ENCODE measurements at regions not wholly inside any gene's neighbourhood (a gene's known extent, or its start where the extent isn't known, plus 50 kb on each side); places are given as distances from the start of the nearest gene placed in this dataset.

DNA sequence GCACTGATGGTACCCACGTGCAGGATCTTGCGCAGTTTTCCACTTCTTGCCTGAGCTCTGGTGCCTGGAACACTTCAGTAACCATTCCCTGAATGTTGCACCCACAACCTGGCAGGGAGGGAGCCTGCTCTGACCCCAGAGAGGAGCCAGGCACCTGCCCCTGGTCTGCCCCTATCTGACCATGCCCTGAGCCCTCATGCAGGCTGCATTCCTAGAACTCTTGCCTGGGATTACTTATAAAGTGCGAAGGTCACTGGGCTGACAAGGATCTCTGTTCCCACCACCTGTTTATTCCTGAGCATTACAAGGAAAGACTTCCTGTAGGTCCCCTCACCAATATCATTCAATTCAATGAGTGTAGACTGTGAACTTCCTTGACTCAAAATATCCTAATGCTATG lies 191.9 kb upstream of the FMN2 start:
- no peak for FAIRE-seq
- WGBS (ENCODE audit: missing lambda C conversion rate): 54% methylated on average over 3 of the region's 3 CpGs
- Histone ChIP-seq H3K4me1 (peaks cover 11% of the 10 kb centered on the region), H3K9me3 (no peaks in the 10 kb centered on the region), H3K4me3 (no peak overlapping the region), H3K27ac (no peak overlapping the region), H3K4me2 (no peak overlapping the region)
- POLR2A ChIA-PET: no interaction called here
- TF ChIP-seq ELK1 (IDR thresholded peaks at IDR 0.05; ENCODE audit: low read depth, low read length) (no peak), CEBPB (IDR thresholded peaks at IDR 0.05) (no peak), NR3C1 (IDR thresholded peaks at IDR 0.05) (no peak), RARB (CRISPR knock-in tag; IDR thresholded peaks at IDR 0.05) (no peak), SREBF2 (IDR thresholded peaks at IDR 0.05) (no peak), E2F6 (IDR thresholded peaks at IDR 0.05; ENCODE audit: borderline replicate concordance, low read depth) (no peak), JUNB (IDR thresholded peaks at IDR 0.05) (no peak), MYC (IDR thresholded peaks at IDR 0.05; ENCODE audit: borderline replicate concordance, low read length) (no peak), EHF (CRISPR knock-in tag; IDR thresholded peaks at IDR 0.05) (no peak), BCL3 (IDR thresholded peaks at IDR 0.05) (no peak)
- TF ChIP-seq, protein P1, sequence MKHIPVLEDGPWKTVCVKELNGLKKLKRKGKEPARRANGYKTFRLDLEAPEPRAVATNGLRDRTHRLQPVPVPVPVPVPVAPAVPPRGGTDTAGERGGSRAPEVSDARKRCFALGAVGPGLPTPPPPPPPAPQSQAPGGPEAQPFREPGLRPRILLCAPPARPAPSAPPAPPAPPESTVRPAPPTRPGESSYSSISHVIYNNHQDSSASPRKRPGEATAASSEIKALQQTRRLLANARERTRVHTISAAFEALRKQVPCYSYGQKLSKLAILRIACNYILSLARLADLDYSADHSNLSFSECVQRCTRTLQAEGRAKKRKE (CRISPR knock-in tag; IDR thresholded peaks at IDR 0.05; ENCODE audit: low read depth): no peak
- CTCF ChIA-PET: interaction anchor here (1.4 kb wide), 1 partner anchor 493 kb away, joined by 3 read pairs; no protein-coding TSS in a partner anchor
- no peak for ATAC-seq
- DNase-seq (ENCODE audit: low read depth in 1 of 2, low spot score in 1 of 2): no peak

DNA sequence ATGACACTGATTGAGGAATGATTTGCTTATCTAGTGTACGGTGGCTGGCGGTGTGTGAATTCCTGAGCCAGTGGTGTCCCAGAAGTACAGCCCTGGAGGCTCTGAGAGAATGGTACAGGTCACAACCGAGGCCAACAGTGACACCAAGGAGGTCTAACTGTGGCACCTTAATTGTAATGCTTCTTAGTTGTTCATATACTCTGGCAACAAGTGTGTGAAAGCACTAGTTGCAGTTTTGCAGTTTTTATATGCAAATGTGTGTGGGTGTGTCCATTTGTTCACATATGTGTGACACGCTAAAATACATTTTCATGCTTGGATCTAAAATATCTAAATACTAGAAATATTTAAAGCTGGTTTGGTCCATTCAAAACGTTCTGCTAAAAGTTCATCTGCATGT lies 185.3 kb upstream of the FMN2 start:
- Histone ChIP-seq H3K4me2 (no peak overlapping the region), H3K4me3 (no peak overlapping the region), H3K4me1 (no peaks in the 10 kb centered on the region), H3K9me3 (no peaks in the 10 kb centered on the region), H3K27ac (no peak overlapping the region)
- WGBS (ENCODE audit: missing lambda C conversion rate): 37% methylated on average over 5 of the region's 5 CpGs
- TF ChIP-seq JUN (IDR thresholded peaks at IDR 0.05): no peak
- TF ChIP-seq ZNF302 (CRISPR knock-in tag; IDR thresholded peaks at IDR 0.05): no peak
- POLR2A ChIA-PET: no interaction called here
- DNase-seq (ENCODE audit: low read depth in 1 of 2, low spot score in 1 of 2) (no peak), ATAC-seq (no peak), FAIRE-seq (no peak)
- CTCF ChIA-PET: no interaction called here

DNA sequence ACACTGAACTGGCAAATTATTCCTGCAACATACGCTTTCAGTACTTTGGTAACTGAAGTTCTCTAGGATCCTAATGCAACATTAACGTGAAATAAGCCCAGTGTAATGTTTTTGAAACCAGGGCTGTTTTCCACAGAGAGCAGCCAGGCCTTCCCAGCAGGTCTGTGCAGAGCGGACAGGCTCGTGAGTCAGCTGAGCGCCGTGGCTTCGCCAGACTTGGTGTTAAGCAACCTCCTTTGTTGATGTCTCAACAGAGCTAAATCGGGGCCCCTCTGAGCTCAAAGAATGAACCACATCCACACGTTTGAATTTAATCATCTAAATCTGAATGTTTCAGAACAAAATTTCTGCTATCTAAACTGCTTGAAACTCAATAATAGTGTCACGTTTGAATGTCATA lies 181.8 kb upstream of the FMN2 start:
- Histone ChIP-seq H3K4me2 (no peak overlapping the region), H3K4me1 (peaks cover 23% of the 10 kb centered on the region), H3K27ac (no peak overlapping the region), H3K9me3 (no peaks in the 10 kb centered on the region), H3K4me3 (no peak overlapping the region)
- ATAC-seq (peak in 1 of 2 experiments; percentile 45; a peak in 1 of 6 replicates), FAIRE-seq (no peak), DNase-seq (ENCODE audit: low read depth in 1 of 2, low spot score in 1 of 2) (no peak)
- WGBS (ENCODE audit: missing lambda C conversion rate): 42% methylated on average over 10 of the region's 10 CpGs
- TF ChIP-seq HEYL (CRISPR knock-in tag; IDR thresholded peaks at IDR 0.05) (no peak), HOXB5 (CRISPR knock-in tag; IDR thresholded peaks at IDR 0.05) (no peak), JUN (IDR thresholded peaks at IDR 0.05) (no peak), CHD2 (IDR thresholded peaks at IDR 0.05; ENCODE audit: low read length, partially characterized antibody) (no peak), ELK1 (IDR thresholded peaks at IDR 0.05; ENCODE audit: low read depth, low read length) (no peak), CEBPB (IDR thresholded peaks at IDR 0.05) (no peak), CHD4 (IDR thresholded peaks at IDR 0.05; ENCODE audit: borderline replicate concordance) (no peak), ESRRA (IDR thresholded peaks at IDR 0.05; ENCODE audit: borderline replicate concordance, low read length) (no peak), MYC (IDR thresholded peaks at IDR 0.05; ENCODE audit: borderline replicate concordance, low read length) (no peak), ZSCAN20 (CRISPR knock-in tag; IDR thresholded peaks at IDR 0.05) (no peak), PHF8 (IDR thresholded peaks at IDR 0.05; ENCODE audit: borderline replicate concordance, low read depth) (no peak), FOSB (CRISPR knock-in tag; IDR thresholded peaks at IDR 0.05) (no peak), NFE2L2 (conservative IDR thresholded peaks at IDR 0.05; ENCODE audit: low read length) (no peak), JUNB (IDR thresholded peaks at IDR 0.05) (no peak), MAZ (IDR thresholded peaks at IDR 0.05; ENCODE audit: borderline replicate concordance, low read depth, low read length) (no peak), ZFP36 (IDR thresholded peaks at IDR 0.05; ENCODE audit: borderline replicate concordance, partially characterized antibody) (no peak), RNF2 (IDR thresholded peaks at IDR 0.05; ENCODE audit: borderline replicate concordance, low read depth) (no peak)
- TF ChIP-seq, protein P2, sequence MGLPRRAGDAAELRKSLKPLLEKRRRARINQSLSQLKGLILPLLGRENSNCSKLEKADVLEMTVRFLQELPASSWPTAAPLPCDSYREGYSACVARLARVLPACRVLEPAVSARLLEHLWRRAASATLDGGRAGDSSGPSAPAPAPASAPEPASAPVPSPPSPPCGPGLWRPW (IDR thresholded peaks at IDR 0.05): no peak
- TF ChIP-seq, protein P3, sequence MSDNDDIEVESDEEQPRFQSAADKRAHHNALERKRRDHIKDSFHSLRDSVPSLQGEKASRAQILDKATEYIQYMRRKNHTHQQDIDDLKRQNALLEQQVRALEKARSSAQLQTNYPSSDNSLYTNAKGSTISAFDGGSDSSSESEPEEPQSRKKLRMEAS (IDR thresholded peaks at IDR 0.05): no peak
- ChIA-PET CTCF (interaction anchor here (1.0 to 1.2 kb wide), 2 partner anchors 12 to 104 kb away, joined by 3 to 7 read pairs; no protein-coding TSS in a partner anchor), POLR2A (no interaction called here)

Measured in A549 (cell line).